Pancreas (tissue), 10 donors: ENCODE measurements at regions not wholly inside any gene's neighbourhood (a gene's known extent, or its start where the extent isn't known, plus 50 kb on each side); places are given as distances from the start of the nearest gene placed in this dataset.

ENCODE experiments used
- ATAC-seq, 4 donors: fragments of 200-7000 bp; cut with Tn5 transposase; one replicate each; pipeline versions ENCODE4 v1.8.0 to v1.9.1; 2020; ENCODE audit warnings: mild to moderate bottlenecking in 4 of 4, moderate library complexity in 4 of 4
- DNase-seq, 6 donors: peaks; one replicate each; pipeline ENCODE4 v3.0.0-alpha.2; 2020
- FAIRE-seq: peaks from 2 replicates; lab custom pipeline; 2012; peaks lifted over from hg19 to GRCh38; lab: Jason Lieb, UNC
- H3K27ac ChIP-seq, 4 donors: fragments of 200-600 bp; sonication (generic); 1 replicate in 3 of 4; 2 replicates in 1 of 4; pipeline versions ENCODE4 v1.5.0 to v1.8.0; 2020
- H3K27me3 ChIP-seq, 4 donors: fragments of 200-600 bp; one replicate each; pipeline ENCODE4 v1.8.0; 2021
- H3K36me3 ChIP-seq, 3 donors: fragments of 200-600 bp; sonication (generic) in 1 of 3; one replicate each; pipeline versions ENCODE4 v1.5.0 to v1.8.0; 2020 to 2021
- H3K4me1 ChIP-seq, 3 donors: fragments of 200-600 bp; one replicate each; pipeline ENCODE4 v1.8.0; 2021
- H3K4me3 ChIP-seq, 4 donors: fragments of 200-600 bp; sonication (generic) in 2 of 4; one replicate each; pipeline versions ENCODE4 v1.5.0 to v1.8.0; 2020 to 2021
- H3K9me3 ChIP-seq, 4 donors: fragments of 200-600 bp; one replicate each; pipeline ENCODE4 v1.8.0; 2021
- CTCF ChIP-seq, 4 donors: fragments of 200-600 bp; sonication (generic) in 3 of 4; IDR thresholded peaks; one replicate each; pipeline versions ENCODE4 v1.5.0 to v1.8.0; 2021; ENCODE audit warnings: antibody characterized with exemption in 4 of 4
- WGBS, 2 donors: extraction: QIAGEN DNeasy Blood & Tissue Kit; methylation state at CpG; one replicate each; pipeline ENCODE4 v1.1.7; 2013; 5-methylcytosine and 5-hydroxymethylcytosine counted together
- intact Hi-C, 3 donors: fragments of 100-400 bp; cut with DNase I; formaldehyde crosslinking; loops; one replicate each; pipeline versions ENCODE4 v1.11.1 to v1.14.2; 2022
- donor health status: healthy with polysubstance abuse.
- donor health status: DM: no; HTN: no; CAD: no; lungs with moderate emphysema.
- donor health status: DM: no; HTN: no; CAD: no.
- donor health status: control.
- donor health status: control.
- donor health status: Bipolar disorder and iron deficiency.
- donor health status: DM: yes; HTN: yes; CAD: no.
- donor health status: DM: no; HTN: no; CAD: no.
- donor health status: DM: no; HTN: no; CAD: no.
- donor health status: DM: yes; HTN: yes; CAD: no.

GRCh38 chr2:118696786-118697465 is 150.5 kb downstream of the EN1 start:
- WGBS, 2 donors: 74 to 82% methylated on average over 6 of the region's 6 CpGs
- no peak for DNase-seq
- no peak for TF ChIP-seq CTCF (IDR thresholded peaks at IDR 0.05)
- Histone ChIP-seq H3K4me3 (no peak overlapping the region), H3K9me3 (no peaks in the 10 kb centered on the region), H3K27me3 (no peaks in the 10 kb centered on the region), H3K4me1 (no peaks in the 10 kb centered on the region), H3K36me3 (no peaks in the 10 kb centered on the region), H3K27ac (no peak overlapping the region)
- ATAC-seq: no peak
- intact Hi-C loops: no loop called here
- no peak for FAIRE-seq

DNA sequence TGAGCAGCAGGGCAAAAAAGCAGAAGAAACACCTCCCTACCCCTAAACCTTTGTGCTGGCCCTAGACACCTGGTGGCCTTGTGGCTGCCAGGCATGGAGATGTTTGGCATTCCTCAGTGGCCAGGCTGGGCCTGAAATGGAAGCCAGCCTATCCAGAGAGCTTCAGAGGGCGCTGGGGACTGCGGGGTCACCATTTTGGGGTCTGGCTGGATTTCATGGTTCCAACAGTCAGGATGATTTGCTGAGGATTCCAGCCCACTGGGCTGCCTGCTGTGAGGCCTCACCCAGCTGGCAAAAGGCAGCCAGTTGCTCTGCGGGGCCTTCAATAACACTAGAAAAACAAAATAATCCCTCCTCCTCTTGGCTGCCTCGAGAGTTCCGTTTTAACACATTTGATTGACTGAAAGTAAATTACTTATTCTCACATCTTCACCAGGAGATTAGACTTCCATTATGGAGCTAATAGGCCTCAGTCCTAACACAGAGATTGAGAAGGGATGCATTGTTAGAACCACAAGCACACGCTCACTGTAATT is 154.1 kb downstream of the EN1 start:
- no peaks in the 10 kb centered on the region for H3K36me3 ChIP-seq
- intact Hi-C loops: no loop called here
- no peaks in the 10 kb centered on the region for H3K4me1 ChIP-seq
- DNase-seq (no peak), ATAC-seq (no peak), FAIRE-seq (no peak)
- no peak for TF ChIP-seq CTCF (IDR thresholded peaks at IDR 0.05)
- no peaks in the 10 kb centered on the region for H3K27me3 ChIP-seq
- H3K9me3 ChIP-seq: no peaks in the 10 kb centered on the region
- 59 to 60% methylated on average over 6 of the region's 6 CpGs for WGBS, 2 donors
- H3K4me3 ChIP-seq: no peak overlapping the region
- H3K27ac ChIP-seq: no peak overlapping the region

GRCh38 chr2:118689874-118690273 is 157.6 kb downstream of the EN1 start:
- no peak for FAIRE-seq
- ATAC-seq: no peak
- Histone ChIP-seq H3K9me3 (no peaks in the 10 kb centered on the region), H3K27me3 (no peaks in the 10 kb centered on the region), H3K4me3 (no peak overlapping the region), H3K27ac (no peak overlapping the region), H3K4me1 (no peaks in the 10 kb centered on the region), H3K36me3 (no peaks in the 10 kb centered on the region)
- no peak for TF ChIP-seq CTCF (IDR thresholded peaks at IDR 0.05)
- intact Hi-C loops: loop anchor here in 1 of 3 donors (2.0 kb wide), 1 partner anchor 21 kb away; no protein-coding TSS in a partner anchor
- no peak for DNase-seq
- 75 to 86% methylated on average over 4 of the region's 4 CpGs for whole genome bisulfite sequencing, 2 donors

DNA sequence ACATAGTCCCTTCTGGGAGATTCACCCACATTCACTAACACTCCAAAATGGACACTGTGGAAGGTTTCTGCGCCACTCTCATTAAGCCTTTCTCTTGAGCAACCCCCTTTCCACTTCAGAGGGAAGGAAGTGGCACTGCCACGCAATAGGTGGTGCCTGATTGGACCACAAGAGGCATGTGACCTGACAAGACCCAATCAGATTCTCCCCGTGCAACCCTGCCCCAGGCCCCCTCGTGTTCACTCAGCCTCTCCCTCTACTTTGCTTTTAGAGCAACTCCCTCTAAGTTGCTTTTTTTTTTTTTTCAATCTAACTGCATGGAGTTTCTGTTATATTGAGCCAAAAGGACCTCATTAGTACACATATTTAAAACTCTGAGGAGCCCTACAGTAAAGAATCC is 158.0 kb downstream of the EN1 start:
- no peaks in the 10 kb centered on the region for H3K36me3 ChIP-seq
- WGBS, 2 donors: 65 to 74% methylated on average over 4 of the region's 4 CpGs
- DNase-seq: no peak
- H3K4me3 ChIP-seq: no peak overlapping the region
- no peak for ATAC-seq
- H3K4me1 ChIP-seq: no peaks in the 10 kb centered on the region
- no peak overlapping the region for H3K27ac ChIP-seq
- no peak for TF ChIP-seq CTCF (IDR thresholded peaks at IDR 0.05)
- FAIRE-seq: no peak
- no peaks in the 10 kb centered on the region for H3K9me3 ChIP-seq
- H3K27me3 ChIP-seq: no peaks in the 10 kb centered on the region
- intact Hi-C loops: no loop called here

DNA sequence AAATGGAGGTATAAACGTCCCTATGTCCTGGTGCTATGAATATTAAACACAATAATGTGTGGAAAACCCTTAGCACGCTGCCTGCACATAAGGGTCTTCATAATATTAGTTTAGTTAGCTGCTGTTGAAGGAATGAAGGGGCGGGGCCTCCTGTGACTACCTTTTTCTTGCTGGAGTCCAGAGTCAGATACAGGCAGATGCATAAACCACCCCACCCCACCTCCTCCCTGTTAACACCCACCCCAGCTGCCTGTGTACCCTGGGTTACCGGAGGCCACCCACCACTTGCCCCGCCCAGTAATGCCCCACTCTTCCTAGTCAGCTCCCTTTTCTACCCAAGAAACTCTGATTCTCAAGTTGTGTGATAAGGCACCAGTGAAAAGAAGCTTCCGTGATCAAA is 158.4 kb downstream of the EN1 start:
- Histone ChIP-seq H3K9me3 (no peaks in the 10 kb centered on the region), H3K36me3 (no peaks in the 10 kb centered on the region), H3K27me3 (no peaks in the 10 kb centered on the region), H3K4me1 (no peaks in the 10 kb centered on the region), H3K27ac (no peak overlapping the region), H3K4me3 (no peak overlapping the region)
- no peak for TF ChIP-seq CTCF (IDR thresholded peaks at IDR 0.05)
- FAIRE-seq (no peak), ATAC-seq (no peak), DNase-seq (no peak)
- intact Hi-C loops: no loop called here
- 71 to 72% methylated on average over 6 of the region's 6 CpGs for WGBS, 2 donors
